Pons (tissue), 1 donor: ENCODE measurements at regions not wholly inside any gene's neighbourhood (a gene's known extent, or its start where the extent isn't known, plus 50 kb on each side); places are given as distances from the start of the nearest gene placed in this dataset.
A peak's percentile ranks its signal among the peaks of the same experiment; 100 is the strongest.

ENCODE experiments used
- DNase-seq: peaks from one replicate; pipeline ENCODE4 v3.0.0-alpha.2; 2016; ENCODE audit warnings: low spot score

DNA sequence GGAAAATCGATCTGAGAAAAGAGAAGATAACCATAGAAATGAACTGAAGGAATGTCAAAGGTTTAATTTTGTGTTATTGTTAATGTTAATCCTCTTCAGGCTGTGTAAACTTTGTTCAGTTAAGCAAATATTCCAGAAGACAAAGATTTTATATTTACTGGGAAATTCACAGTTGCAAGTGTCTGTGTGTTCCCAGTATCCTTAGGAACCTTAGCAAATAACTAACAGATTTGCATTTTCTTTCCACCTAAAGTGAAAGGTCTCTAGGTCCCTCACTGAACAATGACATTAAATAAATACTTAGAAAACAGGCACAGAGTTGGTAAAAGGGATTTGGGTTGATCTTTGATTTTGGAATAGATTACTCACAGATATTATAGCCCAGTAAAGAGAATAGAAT, 324.7 kb downstream of the C4orf33 start:
- DNase-seq, result no peak

DNA sequence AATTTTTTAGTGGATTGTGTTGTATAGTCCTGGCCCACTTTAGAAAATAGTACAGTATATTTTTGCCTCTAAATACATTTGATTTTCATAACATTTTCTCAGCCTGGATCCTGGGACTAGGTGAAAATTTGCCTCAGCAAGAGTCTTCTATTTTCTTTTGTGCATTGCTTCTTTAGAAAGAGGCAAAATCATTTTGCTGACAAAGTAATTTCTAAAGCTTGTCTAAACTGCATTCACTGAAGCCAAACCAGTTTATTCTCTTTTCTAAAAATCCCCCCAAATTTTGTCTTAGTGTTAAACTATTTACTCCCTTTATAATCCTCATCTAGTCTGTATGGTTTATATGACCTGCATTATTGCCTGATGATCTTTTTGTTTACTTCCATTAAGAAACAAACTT, 326.3 kb downstream of the C4orf33 start:
- no peak for DNase-seq

DNA sequence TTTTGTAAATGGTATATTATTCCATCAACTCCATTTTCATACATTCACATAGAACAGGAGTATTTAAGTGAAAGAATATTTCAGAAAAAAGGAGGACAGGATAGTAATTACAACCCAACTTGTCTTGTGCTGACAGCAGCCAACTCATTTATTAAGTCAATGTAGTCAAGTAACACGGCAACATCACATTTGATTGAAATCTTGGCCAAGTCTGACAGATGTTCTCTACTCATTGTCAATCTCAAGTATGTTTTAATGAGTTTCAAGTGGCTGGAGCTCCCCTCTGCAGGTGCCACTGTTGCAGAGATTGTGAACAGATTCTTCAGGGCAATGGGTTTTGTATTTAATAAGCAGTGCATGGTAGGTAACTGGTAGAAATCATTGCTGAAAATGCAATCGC, 332.5 kb downstream of the C4orf33 start:
- no peak for DNase-seq

DNA sequence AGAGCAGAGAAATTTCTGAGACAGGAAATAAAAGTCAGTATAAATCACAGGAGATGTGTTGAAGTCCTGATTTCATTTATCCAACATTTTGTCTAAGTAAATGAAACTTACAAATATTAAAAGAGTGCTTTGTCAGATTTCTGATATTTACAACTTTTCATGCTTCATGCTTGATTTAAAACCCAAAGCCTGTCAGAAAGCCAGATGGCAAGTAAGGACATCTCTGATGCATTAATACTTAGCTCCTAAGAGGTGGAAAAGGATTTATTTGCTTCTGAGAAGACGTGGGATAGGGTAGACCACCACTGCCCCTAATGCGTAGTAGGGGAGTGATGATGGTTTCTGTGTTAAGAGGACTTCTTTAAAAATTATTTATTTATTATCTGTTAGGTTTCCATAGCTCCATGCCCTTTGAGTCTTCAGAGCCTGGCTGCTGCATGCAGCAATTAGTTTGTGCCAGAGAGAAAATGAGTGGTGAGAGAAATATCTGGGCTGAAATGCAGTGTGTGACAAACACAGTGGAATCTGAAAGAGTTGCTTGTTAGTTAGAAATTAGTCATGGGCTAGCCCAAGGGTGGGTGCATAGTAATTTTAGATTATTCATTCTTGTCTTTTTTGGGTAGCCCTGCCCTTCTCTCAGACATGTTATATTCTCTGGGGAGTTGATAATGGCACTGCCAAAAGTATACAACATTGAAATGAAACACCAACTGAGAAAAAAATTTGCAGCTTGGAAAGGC, 333.8 kb downstream of the C4orf33 start:
- DNase-seq, result no peak

DNA sequence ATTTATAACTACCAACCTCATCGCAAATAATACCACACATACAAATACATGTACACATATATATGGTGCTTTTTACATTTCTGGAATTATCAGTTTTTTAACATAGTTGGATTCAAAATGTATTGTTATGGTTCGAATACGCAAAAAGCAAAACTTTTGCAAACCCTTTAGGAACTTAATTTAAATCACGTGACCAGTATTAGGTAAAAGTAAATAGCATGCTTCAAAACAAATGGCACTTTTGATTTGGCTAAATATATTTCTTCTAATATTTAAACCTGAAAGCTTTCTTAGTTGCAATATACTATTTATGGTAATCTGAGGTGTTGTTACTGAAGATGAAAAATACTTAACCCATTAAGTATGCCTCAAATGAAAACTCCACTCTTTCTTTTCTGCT, 341.4 kb downstream of the C4orf33 start:
- DNase-seq, result no peak

DNA sequence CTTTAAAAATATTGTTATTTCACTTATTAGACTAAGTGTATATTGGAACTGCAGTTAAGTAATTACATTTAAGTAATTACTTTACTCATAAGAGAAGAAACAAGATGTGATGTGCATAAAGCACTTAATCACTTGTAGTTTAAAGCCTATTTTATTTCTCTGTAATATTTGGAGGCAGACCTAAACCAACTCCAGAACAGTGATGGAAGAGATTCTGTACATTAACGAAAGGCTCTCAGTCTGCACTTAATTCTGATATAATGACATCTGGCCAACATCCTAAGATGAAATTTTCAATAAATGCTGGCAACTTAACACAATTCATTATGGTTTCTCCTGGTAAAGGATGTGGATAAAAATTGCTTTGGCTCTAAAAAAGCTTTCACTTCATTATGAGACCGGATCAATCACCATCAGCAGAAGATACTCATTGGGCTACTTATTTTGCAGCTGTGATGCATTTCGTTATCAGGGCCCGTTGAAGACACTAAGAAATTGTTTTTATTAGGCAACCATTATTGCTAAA, 342.6 kb downstream of the C4orf33 start:
- no peak for DNase-seq

DNA sequence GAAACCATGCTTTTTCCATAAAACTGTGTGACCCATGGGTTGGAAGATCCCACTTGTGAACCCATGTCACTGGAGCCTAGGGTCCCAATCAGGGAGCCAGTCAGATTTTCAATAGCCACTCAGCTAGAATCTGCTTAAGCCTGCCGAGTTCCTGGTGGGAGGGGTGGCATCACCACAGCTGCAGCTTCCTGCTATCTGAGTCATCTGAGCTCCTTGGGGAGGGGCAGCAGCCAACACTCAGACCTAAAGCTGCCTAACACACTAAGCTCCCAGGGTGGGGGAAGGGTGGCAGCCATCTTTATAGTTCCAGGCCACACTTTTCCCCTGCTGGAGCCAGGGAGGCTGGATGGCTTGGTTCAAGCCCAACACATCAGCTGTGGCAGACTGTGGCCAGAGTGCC, 350.1 kb downstream of the C4orf33 start:
- DNase-seq, result no peak

DNA sequence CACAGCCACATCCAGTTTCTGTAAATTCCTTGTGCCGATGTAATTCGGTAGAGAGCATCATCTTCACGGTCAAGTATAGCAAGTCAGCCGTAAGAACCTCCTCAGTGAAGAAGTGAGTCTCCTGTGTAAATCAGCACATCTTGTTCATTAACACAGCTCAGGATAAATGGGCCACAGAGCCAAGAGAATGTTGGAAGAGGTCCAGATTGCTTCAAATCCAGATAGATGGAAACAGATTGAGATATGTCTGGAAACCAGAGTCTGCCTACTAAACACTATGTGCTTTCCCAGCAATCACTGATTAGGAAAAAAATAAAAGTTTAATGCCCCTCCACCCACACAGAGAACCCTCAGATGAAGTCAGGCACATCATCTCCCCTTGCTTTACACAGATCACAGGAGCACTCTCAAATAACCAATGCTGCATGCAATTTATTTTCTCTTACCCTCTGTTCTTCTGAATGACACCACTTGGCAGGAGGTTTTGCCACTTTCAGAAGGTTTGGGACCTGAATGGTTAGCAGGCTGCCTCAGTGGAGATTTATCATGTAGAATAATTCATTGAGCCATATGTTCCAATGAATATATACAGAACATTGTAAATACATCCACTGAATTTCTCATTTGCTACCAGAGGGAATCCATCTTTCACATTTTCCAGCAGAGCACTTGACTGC, 357.7 kb downstream of the C4orf33 start:
- peak; percentile 15 for DNase-seq

DNA sequence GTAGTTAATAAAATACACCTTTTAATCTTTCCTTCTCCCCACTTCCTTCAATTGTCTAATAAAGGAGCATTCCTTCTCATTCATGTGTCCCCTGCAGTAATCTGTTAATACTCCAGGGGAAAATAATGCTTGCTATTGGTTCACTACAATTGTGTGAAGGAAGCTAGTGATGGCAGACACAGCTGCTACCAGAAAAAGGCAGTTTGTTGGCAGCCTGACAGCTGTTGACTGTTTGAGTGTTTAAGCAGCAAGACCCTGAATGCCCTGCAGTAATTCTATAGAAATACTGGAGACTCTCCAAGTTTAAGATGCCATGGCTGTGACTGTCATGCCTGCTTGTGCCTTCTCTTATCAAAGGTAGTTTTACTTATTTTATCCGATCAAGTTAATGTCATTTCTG, 359.5 kb downstream of the C4orf33 start:
- peak; percentile 39 for DNase-seq

DNA sequence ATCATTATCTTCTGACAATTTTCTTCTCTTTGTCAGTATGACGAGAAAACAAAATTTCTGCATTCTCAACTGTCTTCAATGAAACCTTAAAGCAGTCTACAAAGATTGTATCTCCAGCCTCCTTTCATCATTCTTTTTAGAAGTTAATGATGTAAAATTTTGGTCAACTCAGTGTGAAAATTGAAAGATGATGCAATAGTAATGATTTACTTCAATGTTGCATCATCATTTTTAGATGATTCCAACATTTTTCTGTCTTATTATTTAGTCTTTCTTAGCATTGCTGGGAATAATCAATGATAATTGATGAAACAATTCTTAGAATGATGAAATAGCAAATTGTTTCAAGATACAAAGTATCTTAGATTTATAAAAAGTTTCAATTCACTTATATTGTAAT, 372.7 kb downstream of the C4orf33 start:
- no peak for DNase-seq

DNA sequence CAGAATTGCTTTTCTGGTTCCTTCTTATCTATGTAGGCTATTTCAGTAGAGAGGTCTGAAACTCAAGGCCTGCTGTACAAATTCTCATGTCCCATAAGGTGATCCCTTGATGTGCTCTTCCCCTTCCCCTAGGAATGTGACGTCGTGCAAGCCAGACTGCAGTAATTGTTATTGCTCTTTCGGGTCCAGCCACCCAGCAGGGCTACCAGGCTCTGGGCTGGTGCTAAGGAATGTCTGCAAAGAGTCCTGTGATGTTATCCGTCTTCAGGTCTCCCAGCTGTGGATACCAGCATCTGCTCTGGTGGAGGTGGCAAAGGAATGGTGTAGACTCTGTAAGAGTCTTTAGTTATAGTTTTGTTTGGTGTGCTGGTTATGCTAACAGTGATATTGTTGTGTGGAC, 378.7 kb downstream of the C4orf33 start:
- DNase-seq, result no peak

DNA sequence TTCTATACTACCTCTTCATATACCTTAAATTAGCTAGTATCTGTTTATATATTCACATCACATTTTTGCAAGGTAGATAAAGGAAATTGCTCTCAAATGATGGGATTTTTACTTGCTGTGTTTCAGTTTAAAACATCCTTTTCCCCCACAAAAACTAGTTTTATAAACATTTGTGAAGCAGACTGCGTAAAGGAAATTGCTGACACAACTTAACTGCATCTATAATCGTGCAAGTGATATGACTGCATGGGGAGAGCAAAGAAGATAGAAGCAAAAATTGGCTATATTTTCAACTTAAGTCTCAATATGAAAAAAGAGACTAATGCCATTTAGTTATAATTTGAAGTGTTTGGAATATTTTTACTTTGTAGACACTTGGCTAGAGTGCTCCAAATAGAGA, 385.2 kb downstream of the C4orf33 start:
- DNase-seq, result no peak

DNA sequence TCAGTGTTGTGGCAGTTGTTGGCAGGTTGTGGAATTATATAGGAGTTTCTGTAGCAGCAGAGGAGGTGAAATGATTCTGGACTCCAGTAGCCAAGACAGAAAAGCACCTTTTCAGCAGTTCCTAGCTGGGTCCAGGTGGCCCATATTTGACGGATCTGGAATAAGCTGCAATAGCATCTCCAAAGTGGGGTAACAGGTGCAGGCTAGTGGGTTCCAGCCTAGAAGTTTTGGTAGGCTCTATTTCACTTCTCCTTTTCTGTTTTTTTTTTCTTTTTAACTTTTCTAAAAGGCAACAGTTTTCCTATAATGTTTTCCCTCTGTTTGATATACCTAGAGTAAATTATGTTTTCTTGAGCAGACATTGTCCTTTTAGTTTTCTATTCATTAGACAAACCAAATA, 392.5 kb downstream of the C4orf33 start:
- no peak for DNase-seq

DNA sequence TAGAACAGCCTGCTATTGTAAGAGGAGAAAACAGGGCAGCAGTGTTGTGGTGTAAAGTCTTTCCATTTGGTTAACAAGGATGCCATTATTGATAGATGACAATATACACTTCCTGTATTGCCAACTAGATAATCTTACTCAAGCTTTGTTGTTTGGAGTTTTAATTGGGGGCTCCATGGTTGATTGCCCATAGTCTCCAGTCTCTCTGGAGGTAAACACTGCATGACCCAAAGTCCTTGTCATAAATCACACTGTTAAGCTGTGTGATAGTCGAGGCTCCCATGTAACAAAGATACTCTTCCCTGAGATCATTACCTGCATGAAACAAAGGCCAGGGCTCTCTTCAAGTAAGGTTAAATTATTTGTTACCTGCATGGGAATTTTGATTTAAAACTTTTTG, 394.6 kb downstream of the C4orf33 start:
- peak; percentile 51 for DNase-seq

DNA sequence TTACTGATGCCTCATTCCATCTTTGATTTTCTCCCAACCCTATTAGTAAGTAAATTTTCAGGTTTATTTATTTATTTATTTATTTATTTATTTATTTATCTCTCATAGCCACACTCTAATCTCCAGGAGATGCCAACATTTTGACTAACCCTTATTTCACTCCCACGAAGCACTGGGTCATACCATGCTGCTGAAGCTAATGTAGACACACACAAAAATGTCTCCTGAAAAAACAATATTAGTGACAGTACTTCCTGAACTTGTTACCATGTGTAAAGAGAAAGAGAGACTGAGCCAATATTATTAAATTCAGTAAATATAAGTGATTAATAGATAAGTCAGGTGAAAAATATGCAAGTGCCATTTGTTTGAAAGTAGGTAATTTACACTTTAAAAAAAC, 402.7 kb downstream of the C4orf33 start:
- DNase-seq, result no peak

DNA sequence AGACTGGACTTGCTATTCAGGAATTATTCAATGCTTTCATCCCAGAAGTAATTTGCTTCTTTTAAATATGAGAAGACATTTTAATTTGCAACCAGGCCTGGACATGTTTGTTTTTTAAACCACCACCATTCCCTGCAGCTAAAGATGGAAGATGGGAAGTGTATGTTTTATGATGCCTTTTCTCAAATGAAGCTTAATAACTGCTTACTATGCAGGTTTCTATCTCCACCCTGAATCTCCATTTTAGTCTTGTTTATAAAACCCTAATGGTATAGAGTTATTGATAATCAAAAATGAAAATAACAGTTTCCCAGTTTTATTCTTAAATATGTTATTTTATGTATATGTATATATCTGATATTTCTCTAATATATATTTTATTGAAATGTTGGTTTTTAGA, 418.9 kb downstream of the C4orf33 start:
- DNase-seq, result no peak

DNA sequence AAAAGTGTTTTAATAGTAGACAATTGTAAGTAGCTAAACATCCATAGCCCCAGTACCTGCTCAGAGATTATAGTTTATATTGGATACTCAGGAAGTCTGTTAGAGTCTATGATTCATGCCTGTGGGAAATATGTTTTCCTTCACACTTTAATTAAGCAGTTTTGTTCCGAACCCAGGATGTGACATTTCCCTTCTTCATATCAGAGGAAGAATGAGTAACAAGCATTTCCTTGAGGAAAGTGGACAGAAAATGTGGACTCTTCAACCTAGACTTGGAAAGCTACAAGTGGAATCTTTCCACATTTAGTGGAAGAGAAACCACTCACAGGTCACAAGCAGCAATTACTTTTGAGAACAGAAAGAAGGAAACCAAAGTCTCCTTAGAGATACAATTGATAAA, 419.4 kb downstream of the C4orf33 start:
- DNase-seq, result no peak

DNA sequence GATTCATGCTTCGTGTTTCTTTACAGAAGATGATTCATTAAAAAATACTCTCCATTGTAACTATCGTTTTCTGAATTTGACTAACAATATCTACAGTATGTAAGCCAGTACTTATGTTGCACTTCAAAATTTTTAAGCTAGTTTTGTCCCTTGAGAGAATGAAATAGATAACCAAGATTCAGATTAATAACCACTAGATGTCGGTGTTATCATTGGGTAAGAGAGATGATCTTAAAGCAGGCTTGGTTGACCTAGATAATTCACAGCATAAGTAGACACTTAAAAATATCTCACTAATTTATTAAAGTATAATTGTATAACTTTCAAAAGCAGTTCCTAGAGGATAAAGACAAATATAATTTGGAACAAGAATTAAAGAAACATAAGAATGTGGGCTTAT, 430.9 kb downstream of the C4orf33 start:
- no peak for DNase-seq

DNA sequence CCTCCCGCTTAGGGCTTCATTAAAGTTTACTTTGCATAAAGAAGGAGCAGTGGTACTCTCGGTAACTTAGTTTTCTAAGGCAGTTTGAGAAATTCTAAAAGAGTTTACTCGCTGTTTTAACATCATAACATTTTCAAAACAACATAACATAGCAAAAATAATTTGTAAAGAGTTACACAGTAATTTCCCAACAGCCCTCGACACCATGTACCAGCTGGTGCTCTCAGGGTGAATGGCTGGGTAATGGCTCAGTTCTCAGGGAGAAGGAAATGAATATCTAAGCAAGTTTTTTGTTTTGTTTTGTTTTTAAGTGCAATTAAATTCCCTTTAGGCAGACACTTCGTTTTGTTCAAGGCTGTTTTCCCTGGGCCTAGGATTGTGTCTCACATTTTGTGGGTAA, 435.3 kb downstream of the C4orf33 start:
- DNase-seq, result no peak

DNA sequence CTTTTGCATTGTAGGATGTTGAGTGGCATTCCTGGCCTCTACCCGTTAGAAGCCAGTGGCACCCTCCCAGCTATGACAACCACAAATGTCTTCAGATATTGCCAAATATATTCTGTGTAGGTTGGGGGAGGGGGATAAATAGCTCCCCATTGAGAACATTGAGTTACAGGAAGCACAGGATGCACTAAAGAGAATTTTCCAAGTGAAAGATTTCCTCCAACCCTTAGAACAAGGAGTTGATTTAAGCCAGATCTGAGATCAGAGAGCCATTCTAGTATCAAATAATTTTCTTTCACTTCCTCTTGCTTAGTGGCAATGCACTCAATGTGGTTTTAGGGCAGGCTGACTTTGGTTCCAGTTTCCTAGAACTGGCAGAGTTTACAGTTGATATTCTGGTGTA, 436.6 kb downstream of the C4orf33 start:
- no peak for DNase-seq

DNA sequence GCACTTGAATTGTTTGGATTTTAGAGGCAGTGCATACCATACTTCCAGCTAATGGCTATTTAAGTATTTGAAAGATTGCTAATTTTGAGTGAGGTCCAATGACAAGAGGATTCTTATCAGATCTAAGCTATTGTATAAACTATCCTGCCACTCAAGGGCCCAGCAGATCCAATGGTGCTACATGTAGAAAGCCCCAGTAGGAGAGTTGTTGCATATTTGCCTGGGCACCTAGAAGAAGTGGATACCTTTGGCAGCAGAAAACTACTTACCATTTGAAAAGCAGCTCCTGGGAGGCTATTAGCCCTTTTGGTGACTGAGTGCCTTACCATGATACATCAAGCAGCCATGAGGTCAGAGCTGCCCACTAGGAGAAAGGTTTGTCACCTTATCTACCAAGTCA, 447.3 kb downstream of the C4orf33 start:
- DNase-seq, result no peak

DNA sequence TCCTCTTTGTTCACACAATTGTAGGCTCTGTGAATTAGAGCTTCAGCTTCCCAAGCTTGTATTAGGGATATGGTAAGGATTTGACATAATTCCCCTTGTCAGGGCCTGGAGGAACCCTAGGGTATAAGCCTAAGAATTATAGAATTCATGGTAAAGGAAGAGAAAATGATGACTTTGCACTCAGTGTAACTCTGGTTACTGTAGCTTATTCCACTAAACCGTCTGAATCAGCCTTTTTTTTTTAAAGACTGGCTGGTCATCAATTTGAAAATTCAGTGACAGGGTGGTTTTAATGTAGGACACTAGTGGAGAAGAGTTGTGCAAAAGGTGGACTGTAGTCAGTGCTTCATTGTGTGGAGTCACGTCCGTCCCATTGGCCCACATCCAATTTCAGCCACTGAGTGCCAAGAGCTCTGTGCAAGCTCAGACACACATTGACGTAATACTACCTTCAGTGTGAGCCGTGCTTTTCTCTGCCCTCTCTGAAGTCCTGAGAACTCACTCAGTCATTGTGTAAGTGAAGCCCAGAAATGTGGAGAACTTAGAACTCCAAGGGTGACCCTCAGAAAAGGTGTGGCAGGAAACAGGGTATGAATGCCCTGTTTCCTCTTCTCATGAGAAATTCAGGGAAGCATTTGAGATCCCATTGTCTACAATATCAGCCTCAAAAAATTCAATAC, 449.8 kb downstream of the C4orf33 start:
- DNase-seq, result peak; percentile 4

DNA sequence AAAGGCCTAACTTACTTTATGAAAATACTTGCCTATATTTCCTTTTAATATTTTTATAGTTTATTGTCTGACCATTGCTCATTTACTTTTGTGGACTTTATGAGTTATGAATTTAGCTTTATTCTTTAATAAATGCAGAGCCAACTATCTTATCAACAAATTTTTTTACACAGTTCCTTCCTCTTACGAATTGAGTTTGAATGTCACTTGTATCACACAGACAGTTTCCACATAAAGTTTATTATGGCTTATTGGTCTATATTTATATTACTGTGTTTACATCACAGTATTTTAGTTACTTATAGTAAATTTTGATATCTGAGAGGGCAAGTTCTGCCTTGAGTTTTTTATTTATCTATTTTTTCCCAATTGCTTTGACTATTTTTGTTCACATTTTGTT, 450.6 kb downstream of the C4orf33 start:
- no peak for DNase-seq
